ENCODE measurements at regions not wholly inside any gene's neighbourhood (a gene's known extent, or its start where the extent isn't known, plus 50 kb on each side); places are given as distances from the start of the nearest gene placed in this dataset.

- TF ChIP-seq POLR2AphosphoS5 (IDR thresholded peaks at IDR 0.05; ENCODE audit: low read depth, low read length) (no peak), CTCF (IDR thresholded peaks at IDR 0.05) (no peak), USF2 (IDR thresholded peaks at IDR 0.05; ENCODE audit: borderline replicate concordance, low read depth, low read length) (no peak), TEAD4 (IDR thresholded peaks at IDR 0.05; ENCODE audit: borderline replicate concordance, insufficient read depth) (no peak), ELF1 (IDR thresholded peaks at IDR 0.05) (no peak), SIN3A (IDR thresholded peaks at IDR 0.05; ENCODE audit: borderline replicate concordance, low read depth, low read length) (no peak), MAX (IDR thresholded peaks at IDR 0.05; ENCODE audit: low read depth) (no peak), GABPA (IDR thresholded peaks at IDR 0.05; ENCODE audit: low read depth) (no peak), MXI1 (IDR thresholded peaks at IDR 0.05; ENCODE audit: low read depth, low read length) (no peak), TCF12 (IDR thresholded peaks at IDR 0.05) (no peak), TAF1 (IDR thresholded peaks at IDR 0.05; ENCODE audit: borderline replicate concordance, low read depth, low read length) (no peak), JUND (IDR thresholded peaks at IDR 0.05) (no peak)
- no peak overlapping the region for H3K27ac ChIP-seq (ENCODE audit: low read depth in 2 of 2, low read length in 1 of 2)
- no peaks in the 10 kb centered on the region for H4K20me1 ChIP-seq (ENCODE audit: insufficient read depth)
- POLR2A ChIA-PET = no interaction called here
- WGBS (ENCODE audit: low lambda C conversion rate) = 17% methylated on average over 1 of the region's 3 CpGs
- no peaks in the 10 kb centered on the region for H3K9me2 ChIP-seq
- peaks cover 0 to 5% of the 10 kb centered on the region in 2 experiments; a peak in 1 of 4 replicates for H3K4me1 ChIP-seq (ENCODE audit: control insufficient read depth in 1 of 2, insufficient read depth in 2 of 2, low read depth in 1 of 2, low read length in 1 of 2)
- H3K9ac ChIP-seq = no peak overlapping the region
- no peak for DNase-seq
- CTCF ChIA-PET = no interaction called here
- no peaks in the 10 kb centered on the region for H3K27me3 ChIP-seq (ENCODE audit: insufficient read depth)
- H3K79me2 ChIP-seq (ENCODE audit: insufficient read depth) = no peaks in the 10 kb centered on the region
- peaks cover 3% of the 10 kb centered on the region for H3F3A ChIP-seq (replicated peaks; ENCODE audit: insufficient read depth)
- H3K36me3 ChIP-seq (replicated peaks in 1 of 2; ENCODE audit: control insufficient read depth in 1 of 2, insufficient read depth in 2 of 2, low read length in 1 of 2) = no peaks in the 10 kb centered on the region
- H3K9me3 ChIP-seq = no peaks in the 10 kb centered on the region
- H2AFZ ChIP-seq (ENCODE audit: low read depth) = no peak overlapping the region
- no peak overlapping the region for H3K4me3 ChIP-seq (ENCODE audit: low read depth in 2 of 2, low read length in 1 of 2)
- H3K4me2 ChIP-seq = no peak overlapping the region
Observed at GRCh38 chr6:6847591-6847990, 259.1 kb downstream of the LY86 start.

- peak overlapping the region; percentile 45; the same call in 1 of the 2 replicates for H2AFZ ChIP-seq (ENCODE audit: low read depth)
- H3F3A ChIP-seq (replicated peaks; ENCODE audit: insufficient read depth) = peaks cover 3% of the 10 kb centered on the region
- H3K9me2 ChIP-seq = no peaks in the 10 kb centered on the region
- no peaks in the 10 kb centered on the region for H3K79me2 ChIP-seq (ENCODE audit: insufficient read depth)
- H4K20me1 ChIP-seq (ENCODE audit: insufficient read depth) = no peaks in the 10 kb centered on the region
- no peaks in the 10 kb centered on the region for H3K36me3 ChIP-seq (replicated peaks in 1 of 2; ENCODE audit: control insufficient read depth in 1 of 2, insufficient read depth in 2 of 2, low read length in 1 of 2)
- ChIA-PET POLR2A (no interaction called here), CTCF (interaction anchor here (0.8 kb wide), 1 partner anchor 10 kb away, joined by 3 read pairs; no protein-coding TSS in a partner anchor)
- no peak for DNase-seq
- WGBS (ENCODE audit: low lambda C conversion rate) = 34% methylated on average over 9 of the region's 9 CpGs
- H3K27ac ChIP-seq (ENCODE audit: low read depth in 2 of 2, low read length in 1 of 2) = 0 out of 4 replicates have a peak overlapping the region, but pooled peaks of 1 of the 2 experiments have one; percentile 4
- H3K27me3 ChIP-seq (ENCODE audit: insufficient read depth) = no peaks in the 10 kb centered on the region
- no peaks in the 10 kb centered on the region for H3K9me3 ChIP-seq
- H3K4me2 ChIP-seq = no peak overlapping the region
- H3K9ac ChIP-seq = no peak overlapping the region
- peaks cover 0 to 5% of the 10 kb centered on the region in 2 experiments; a peak in 1 of 4 replicates for H3K4me1 ChIP-seq (ENCODE audit: control insufficient read depth in 1 of 2, insufficient read depth in 2 of 2, low read depth in 1 of 2, low read length in 1 of 2)
- H3K4me3 ChIP-seq (ENCODE audit: low read depth in 2 of 2, low read length in 1 of 2) = no peak overlapping the region
- TF ChIP-seq MEF2A (IDR thresholded peaks at IDR 0.05; ENCODE audit: borderline replicate concordance, low read depth) (no peak), TAF1 (IDR thresholded peaks at IDR 0.05; ENCODE audit: borderline replicate concordance, low read depth, low read length) (no peak), RFX5 (IDR thresholded peaks at IDR 0.05; ENCODE audit: low read length) (no peak), CHD2 (IDR thresholded peaks at IDR 0.05; ENCODE audit: low read length, partially characterized antibody) (no peak), MAX (IDR thresholded peaks at IDR 0.05; ENCODE audit: low read depth) (no peak), FOSL2 (IDR thresholded peaks at IDR 0.05; ENCODE audit: borderline replicate concordance, low read depth) (peak; percentile 20; the same call in 1 of the 2 replicates), ZBTB33 (IDR thresholded peaks at IDR 0.05; ENCODE audit: borderline replicate concordance, low read depth) (no peak), USF2 (IDR thresholded peaks at IDR 0.05; ENCODE audit: borderline replicate concordance, low read depth, low read length) (no peak), USF1 (IDR thresholded peaks at IDR 0.05; ENCODE audit: borderline replicate concordance, low read depth) (peak; percentile 77)
Observed at GRCh38 chr6:6851059-6851948, 256.5 kb upstream of the RREB1 start.

All from SK-N-SH (cell line).